HCT116 (cell line): ENCODE measurements at regions not wholly inside any gene's neighbourhood (a gene's known extent, or its start where the extent isn't known, plus 50 kb on each side); places are given as distances from the start of the nearest gene placed in this dataset.

Experiments used
- CBX3 ChIP-seq: IDR thresholded peaks from 2 replicates; pipeline ENCODE4 v1.6.1; 2012; ENCODE audit warnings: low read depth
- CEBPB ChIP-seq: IDR thresholded peaks from 2 replicates; pipeline ENCODE4 v1.6.1; 2012; ENCODE audit warnings: low read depth
- EZH2 ChIP-seq: fragments of 200-600 bp; sonication (generic); IDR thresholded peaks from 2 replicates; pipeline ENCODE4 v1.6.1; 2017; ENCODE audit warnings: antibody characterized with exemption, mixed run types
- POLR2A ChIP-seq: IDR thresholded peaks from 2 replicates; pipeline ENCODE4 v1.7.0; 2011; ENCODE audit warnings: borderline replicate concordance; ENCODE audit not compliant: insufficient read depth, insufficient read length; ENCODE audit errors: extremely low read depth
- POLR2AphosphoS5 ChIP-seq: IDR thresholded peaks from 2 replicates; pipeline ENCODE4 v1.6.1; 2011; ENCODE audit warnings: mild to moderate bottlenecking, low read depth, low read length, moderate library complexity
- TF ChIP-seq, protein P1 (sequence below), 3 experiments: fragments of 200-600 bp in 1 of 3; sonication (generic) in 1 of 3; IDR thresholded peaks in 2 of 3; conservative IDR thresholded peaks in 1 of 3; 2 replicates each; pipeline ENCODE4 v1.5.1; 2012 to 2017; ENCODE audit warnings: low read depth in 2 of 3, low read length in 2 of 3, antibody characterized with exemption in 1 of 3, borderline replicate concordance in 1 of 3, control low read depth in 1 of 3, mild to moderate bottlenecking in 1 of 3, mixed read lengths in 1 of 3, mixed run types in 1 of 3, moderate library complexity in 1 of 3; ENCODE audit not compliant: insufficient read depth in 1 of 3
- TF ChIP-seq, protein P2 (sequence below): IDR thresholded peaks from 2 replicates; pipeline ENCODE4 v1.6.1; 2012; ENCODE audit warnings: low read depth
- TF ChIP-seq, protein P3 (sequence below): IDR thresholded peaks from 2 replicates; pipeline ENCODE4 v1.6.1; 2012

DNA sequence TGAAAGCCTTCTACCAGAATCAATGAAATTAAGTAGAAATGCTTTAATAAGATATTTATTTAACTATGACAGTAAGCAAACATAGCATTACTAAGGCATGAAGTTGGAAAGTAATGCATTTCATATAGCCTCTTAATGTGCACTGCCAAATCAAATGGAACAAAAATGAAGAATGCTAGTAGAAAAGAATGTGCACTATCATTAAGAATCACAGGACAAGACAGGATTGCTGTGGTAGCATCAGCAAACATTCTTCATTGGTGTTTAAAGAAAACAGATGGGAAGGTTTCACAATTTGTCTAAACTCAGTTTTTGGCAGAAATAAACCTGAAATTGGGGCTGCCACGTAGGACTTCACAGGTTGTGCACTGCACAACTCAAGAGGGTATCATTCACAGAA, 168.9 kb downstream of the CNTN3 start:
- TF ChIP-seq POLR2AphosphoS5 (no peak), CEBPB (no peak), POLR2A (no peak), CBX3 (no peak), EZH2 (no peak)
- TF ChIP-seq, protein P1, sequence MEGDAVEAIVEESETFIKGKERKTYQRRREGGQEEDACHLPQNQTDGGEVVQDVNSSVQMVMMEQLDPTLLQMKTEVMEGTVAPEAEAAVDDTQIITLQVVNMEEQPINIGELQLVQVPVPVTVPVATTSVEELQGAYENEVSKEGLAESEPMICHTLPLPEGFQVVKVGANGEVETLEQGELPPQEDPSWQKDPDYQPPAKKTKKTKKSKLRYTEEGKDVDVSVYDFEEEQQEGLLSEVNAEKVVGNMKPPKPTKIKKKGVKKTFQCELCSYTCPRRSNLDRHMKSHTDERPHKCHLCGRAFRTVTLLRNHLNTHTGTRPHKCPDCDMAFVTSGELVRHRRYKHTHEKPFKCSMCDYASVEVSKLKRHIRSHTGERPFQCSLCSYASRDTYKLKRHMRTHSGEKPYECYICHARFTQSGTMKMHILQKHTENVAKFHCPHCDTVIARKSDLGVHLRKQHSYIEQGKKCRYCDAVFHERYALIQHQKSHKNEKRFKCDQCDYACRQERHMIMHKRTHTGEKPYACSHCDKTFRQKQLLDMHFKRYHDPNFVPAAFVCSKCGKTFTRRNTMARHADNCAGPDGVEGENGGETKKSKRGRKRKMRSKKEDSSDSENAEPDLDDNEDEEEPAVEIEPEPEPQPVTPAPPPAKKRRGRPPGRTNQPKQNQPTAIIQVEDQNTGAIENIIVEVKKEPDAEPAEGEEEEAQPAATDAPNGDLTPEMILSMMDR (IDR thresholded peaks at IDR 0.05 in 2 of 3, conservative IDR thresholded peaks at IDR 0.05 in 1 of 3; ENCODE audit: borderline replicate concordance in 1 of 3, insufficient read depth in 1 of 3, low read depth in 2 of 3, low read length in 2 of 3), result no peak
- TF ChIP-seq, protein P2, sequence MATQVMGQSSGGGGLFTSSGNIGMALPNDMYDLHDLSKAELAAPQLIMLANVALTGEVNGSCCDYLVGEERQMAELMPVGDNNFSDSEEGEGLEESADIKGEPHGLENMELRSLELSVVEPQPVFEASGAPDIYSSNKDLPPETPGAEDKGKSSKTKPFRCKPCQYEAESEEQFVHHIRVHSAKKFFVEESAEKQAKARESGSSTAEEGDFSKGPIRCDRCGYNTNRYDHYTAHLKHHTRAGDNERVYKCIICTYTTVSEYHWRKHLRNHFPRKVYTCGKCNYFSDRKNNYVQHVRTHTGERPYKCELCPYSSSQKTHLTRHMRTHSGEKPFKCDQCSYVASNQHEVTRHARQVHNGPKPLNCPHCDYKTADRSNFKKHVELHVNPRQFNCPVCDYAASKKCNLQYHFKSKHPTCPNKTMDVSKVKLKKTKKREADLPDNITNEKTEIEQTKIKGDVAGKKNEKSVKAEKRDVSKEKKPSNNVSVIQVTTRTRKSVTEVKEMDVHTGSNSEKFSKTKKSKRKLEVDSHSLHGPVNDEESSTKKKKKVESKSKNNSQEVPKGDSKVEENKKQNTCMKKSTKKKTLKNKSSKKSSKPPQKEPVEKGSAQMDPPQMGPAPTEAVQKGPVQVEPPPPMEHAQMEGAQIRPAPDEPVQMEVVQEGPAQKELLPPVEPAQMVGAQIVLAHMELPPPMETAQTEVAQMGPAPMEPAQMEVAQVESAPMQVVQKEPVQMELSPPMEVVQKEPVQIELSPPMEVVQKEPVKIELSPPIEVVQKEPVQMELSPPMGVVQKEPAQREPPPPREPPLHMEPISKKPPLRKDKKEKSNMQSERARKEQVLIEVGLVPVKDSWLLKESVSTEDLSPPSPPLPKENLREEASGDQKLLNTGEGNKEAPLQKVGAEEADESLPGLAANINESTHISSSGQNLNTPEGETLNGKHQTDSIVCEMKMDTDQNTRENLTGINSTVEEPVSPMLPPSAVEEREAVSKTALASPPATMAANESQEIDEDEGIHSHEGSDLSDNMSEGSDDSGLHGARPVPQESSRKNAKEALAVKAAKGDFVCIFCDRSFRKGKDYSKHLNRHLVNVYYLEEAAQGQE, result no peak
- TF ChIP-seq, protein P3, sequence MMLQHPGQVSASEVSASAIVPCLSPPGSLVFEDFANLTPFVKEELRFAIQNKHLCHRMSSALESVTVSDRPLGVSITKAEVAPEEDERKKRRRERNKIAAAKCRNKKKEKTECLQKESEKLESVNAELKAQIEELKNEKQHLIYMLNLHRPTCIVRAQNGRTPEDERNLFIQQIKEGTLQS, result no peak
